NCI-H2029 treated with DMSO at 0.1 percent for 48 hours (cell line): ENCODE measurements at regions not wholly inside any gene's neighbourhood (a gene's known extent, or its start where the extent isn't known, plus 50 kb on each side); places are given as distances from the start of the nearest gene placed in this dataset.

Experiments used
- DNase-seq: peaks from one replicate; lab custom pipeline; 2025; lab: John Stamatoyannopoulos, UW

DNA sequence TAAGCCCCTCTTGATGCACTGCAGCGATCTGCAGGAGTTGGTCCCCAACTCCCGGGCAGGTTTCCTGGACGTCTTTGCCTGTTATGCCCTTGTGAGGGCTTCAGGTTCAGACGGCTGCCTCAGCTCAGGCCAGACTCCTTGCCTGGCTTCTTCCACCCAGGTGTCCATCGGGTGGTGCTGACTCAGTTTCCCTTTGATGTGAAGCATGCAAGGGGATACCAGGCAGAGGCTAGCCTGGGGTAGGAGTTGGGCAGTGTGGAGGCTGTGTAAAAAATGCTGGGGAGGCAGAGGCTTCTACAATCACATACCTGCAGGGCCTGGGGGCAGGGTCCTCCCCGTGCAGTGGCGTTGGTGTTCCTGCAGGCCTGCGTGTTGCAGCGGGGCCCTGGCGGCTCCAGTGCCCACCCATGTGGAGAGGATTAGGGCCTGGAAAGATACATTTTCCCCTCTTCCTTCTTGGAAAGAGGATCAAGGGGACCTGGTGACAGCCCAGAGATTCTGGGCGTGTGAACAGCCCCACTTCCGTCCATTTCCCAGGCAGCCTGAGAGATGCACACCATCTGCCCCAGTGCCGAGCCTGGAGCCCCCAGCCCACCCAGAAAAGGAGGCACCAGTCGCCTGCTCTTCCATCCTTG, 338.3 kb downstream of the DYSF start:
- DNase-seq = no peak

DNA sequence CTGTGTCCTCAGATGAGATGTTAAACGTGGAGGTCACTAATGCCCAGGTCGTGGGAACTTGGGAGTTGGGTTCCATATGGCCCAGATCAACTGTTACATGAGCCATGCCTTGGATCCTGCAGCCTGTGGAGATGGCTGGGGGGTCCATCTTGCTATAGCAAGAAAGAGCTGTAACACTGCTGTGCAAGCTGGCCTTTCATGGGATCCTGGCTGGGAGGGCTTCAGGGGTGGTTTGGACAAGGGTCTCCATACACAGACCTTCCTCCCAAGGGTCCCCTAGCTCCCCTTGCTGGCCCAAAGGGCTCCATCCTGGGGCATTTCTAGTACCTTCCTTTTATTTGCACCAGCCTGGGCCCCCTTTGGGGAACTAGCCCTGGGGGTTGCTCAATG, 337.7 kb downstream of the DYSF start:
- DNase-seq = no peak

DNA sequence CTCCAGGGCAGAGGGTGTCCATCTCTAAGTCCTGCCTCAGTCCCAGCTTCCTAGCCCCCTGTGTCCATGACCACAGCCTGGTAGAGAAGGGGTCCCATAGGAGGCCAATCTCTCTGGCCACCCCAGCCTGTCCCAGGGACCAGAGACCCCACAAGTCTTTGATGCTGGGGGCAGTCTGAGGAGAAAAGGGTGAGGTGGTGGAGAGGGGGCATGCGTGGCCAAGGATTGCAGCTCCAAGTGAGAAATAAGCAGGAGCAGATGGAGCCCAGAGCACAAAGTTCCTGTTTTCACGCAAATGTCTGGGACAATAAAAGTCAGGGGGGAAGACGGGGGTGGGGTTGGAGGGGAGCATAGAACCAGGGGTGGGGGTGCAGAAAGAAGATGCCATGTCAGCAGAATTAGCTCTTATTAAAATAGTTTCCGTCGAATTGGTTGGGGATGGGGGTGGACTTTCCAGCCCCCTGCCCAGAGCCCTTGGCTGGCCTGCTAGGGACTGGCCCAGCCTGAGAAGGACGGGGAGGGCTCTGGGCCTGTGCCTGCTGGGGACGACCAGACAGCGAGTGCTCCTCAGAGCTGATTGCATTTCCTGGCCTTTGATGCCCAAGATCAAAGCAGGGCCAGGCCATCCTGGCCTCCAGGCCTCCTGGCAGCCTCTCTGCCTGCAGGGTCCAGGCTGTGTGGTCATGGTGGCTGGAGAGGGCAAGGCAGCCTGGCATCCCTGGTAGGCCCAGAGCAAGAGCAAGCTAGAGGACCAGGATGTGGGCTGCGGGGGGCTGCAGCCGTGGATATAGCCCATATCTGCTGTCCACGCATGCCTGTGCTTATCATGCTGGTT, 337.1 kb downstream of the DYSF start:
- no peak for DNase-seq

DNA sequence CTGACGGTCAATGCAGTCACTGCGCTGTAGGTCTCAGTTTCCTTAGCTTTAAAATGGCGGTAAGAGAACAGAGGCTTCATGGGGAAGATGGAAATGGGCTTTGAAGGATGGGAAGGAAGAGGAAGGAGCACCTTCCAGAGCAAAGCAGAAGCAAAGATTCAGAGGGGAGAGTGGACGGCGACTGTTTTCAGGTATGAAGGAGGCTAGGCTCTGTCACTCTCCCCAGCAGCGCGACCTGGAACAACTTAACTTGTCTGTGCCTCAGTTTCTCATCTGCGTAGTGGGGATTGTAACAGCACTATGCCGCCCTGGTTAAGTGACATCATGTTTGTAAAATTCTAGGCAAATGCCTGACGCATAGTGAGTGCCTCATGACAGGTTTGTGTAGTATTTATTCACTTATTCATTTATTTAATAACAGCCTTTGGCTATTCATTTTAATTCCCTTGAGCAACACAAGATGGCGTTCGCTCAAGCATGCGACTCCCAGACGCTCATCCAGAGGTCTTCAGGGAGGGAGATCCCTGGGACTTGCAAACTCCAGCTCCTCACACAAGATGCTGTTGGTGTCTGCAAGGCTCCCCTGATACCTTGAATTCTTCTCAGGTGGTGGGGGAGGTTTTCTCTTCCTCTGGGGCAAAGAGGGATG, 336.3 kb downstream of the DYSF start:
- no peak for DNase-seq

DNA sequence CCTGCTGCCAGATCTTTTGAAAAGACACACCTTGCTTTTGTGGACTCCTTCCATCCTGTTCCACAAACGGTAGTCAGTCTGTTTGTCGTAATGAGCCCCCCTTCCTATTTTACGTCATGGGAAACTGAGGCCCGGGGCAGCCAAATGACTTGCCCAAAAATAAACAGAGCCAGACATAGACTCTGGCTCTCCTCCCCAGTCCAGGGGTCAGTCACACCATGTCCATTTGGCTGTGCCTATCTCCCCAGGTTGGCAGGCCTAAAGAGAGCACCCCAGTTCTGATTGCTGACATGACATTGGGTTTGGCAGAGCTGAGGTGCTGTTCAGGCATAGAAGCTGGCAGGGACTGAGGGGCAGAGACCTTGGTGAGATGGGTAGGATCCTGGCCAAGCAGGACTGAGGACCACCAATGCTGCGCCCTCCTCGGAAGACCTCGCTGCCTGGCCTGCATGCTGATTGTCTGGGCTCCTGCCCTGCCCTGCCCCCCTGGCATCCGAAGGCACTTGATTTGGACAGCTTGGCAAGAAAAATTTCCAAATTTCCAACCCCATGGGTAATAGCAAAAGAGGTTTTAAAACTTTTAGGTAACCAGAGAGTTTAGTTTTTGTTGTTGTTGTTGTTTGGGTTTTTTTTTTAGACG, 335.4 kb downstream of the DYSF start:
- DNase-seq = no peak

DNA sequence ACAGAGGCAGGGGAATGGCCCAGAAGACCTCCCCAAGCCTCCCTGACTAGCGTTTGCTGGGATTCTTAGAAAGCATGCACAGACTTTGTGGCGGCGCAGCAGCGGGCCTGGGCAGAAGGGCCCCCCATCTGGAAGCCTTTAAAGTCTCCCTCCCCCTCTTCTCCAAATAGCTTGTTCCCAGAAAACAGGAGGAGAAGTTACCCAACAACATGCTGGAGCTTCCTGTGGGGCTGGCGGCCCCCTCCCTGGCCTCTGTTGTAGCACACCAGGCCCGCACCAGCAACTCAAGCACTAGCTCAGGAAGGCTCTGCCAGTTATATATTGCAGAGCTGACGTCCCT, 334.8 kb downstream of the DYSF start:
- DNase-seq = no peak

DNA sequence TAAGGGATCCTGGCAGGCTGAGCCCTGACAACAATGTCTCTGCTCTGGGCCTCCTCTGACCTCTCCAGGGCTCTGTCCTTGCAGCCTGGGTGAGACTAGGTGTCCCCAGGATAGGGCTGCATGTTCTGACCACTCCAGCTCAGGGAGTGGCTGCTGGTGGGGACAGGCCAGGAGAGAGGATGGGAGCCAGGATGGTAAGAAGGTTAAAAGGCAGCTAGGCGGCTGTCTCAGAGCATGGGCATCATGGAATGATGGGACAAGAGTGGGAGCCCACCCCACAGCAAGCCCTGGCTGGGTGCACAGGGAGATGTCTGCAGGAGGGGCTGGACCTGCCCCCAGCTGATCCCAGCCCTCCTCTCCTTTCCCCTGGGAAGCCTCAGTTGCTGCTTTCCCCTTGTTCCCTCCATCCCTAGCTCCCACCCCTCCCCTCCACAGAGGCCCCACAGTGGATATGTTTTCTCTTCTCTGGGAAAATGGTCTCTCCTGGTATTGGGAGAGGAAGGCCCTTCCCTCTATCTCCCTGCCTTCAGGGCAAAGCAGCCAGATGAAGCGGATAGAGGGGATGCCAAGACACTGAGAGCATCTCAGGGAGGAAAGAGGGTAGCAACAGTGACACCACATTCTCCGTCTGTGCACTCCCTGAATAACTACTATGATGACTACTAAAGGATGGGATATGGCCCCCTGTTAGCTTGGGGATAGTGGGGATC, 334.3 kb downstream of the DYSF start:
- no peak for DNase-seq

DNA sequence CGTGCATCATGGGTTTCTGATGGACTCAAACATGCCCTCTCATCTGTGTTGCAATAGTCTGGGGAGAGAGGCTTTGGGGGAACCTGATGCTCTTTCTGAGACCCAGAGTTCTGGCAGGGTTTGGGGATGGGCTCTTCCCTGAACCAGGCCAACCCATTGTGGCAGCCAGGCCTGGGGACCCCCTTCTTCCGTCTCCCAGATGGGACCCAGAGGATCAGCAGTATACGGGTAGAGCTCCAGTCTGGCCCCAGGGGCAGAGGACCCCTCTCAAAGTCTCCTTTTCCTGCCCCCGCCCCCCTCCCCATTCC, 333.7 kb downstream of the DYSF start:
- DNase-seq = no peak

DNA sequence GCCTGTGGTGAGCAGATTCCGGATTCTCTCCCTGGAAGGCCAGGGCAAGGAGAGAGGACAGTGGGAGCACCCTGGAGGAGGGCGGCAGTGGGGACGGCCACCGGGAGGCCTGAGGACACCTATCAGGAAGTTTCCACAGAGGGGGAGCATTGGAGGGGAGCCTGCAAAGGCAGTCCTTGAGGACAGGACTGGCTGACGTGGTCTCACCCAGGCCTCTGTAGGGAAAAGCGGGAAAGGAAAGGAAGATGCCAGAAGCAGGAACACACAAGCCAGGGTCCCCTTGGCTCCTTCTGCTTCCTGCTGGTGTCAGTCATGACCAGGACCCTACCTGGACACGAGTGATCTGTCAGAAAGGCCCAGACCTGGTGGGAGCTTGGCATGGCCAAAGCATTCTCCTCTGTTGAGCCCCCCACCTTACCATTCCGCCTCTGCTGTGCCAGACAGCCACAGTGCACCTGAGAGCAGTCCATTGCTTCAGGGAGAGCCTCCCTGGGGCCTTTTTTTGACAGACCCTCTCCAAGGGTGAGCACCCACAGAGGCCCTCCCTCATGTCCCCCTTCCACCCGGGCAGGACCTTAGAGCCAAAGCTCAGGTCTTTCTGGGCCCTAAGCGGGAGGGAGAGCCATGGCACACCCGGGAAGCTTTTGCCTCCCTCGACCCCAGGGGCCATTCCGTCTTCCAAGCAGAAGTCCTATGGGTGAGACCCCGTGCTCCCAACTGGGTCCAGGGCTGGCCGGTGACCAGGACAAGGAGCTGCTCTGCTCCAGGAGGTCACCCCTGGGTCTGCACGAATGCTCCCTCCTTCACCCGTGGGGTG, 333.1 kb downstream of the DYSF start:
- no peak for DNase-seq

DNA sequence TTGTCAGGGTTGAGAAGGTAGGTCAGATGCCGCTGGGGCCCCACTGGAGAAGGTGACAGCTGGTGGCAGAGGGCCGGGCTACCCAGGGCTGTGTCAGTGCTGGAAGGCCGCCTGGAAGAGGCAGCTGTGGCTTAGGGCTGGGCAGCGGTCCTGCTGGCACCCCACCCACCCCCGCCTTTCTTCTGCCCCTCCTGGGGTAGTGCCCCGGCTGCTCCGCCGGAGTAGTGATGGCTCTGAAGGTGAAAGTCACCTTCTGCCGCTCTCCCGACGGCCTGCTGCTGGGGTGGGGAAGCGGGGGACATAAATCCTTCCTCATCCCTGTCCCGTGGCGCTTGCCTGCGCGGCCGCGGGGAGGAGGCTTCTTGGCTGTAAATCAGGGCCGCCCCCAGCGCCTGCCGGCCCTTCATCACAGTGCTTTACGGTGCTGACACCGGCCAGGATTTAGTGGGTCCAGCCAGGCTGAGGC, 332.2 kb downstream of the DYSF start:
- DNase-seq = no peak

DNA sequence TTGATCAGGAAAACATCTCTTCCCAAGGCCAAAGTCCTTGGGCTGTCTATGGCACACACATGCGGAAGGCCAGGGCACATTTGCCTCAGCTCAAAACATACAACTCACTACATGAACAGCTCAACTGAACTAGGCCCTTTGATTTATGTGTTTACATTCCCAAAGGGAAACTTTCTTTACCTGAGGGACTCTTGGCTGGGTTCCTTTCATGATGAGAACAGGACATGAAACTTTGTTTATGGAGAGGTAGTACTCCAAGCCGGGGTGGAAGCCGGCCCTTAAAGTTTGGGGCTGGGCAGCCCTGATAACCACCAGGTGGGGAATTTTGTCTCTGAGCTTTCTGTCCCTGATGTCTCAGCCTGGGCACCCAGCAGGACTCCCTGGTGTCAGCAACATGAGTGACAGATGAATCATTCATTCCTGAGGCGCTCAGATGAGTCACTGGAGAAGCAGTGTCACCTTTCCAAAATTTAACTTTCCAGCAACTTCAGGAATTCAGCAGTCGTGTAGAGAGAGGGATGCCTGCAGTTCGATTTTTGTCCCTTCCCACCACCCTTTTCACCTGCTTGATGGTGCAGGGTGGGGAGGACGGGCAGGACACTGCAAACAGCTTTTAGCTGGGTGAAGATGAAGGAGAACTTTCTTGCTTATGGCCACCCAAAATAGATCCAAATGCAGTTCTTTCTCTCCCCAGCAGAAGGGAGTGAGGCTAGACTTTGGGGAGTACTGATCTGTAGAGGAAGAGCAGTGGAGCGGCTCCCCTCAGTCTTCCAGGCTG, 331.6 kb downstream of the DYSF start:
- DNase-seq = no peak

DNA sequence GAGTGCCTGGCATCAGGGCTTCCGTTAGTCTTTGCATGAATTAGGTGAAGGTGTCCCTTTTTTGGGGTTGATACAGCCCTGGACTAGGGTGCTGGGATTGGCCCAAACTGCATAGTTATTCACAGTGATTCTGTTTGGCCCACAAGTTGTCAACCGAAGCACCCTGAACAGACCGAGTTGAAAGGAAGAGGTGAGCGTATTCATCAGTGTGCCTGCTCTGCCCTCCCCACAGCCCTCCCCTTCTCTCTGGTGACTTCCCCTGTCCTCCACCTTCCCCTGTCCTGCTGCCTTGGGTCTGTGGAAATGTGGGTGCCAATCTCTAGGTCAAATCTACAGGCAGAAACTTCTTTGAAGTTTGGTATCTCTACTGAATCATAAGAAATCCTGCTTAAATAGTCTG, 330.5 kb downstream of the DYSF start:
- no peak for DNase-seq

DNA sequence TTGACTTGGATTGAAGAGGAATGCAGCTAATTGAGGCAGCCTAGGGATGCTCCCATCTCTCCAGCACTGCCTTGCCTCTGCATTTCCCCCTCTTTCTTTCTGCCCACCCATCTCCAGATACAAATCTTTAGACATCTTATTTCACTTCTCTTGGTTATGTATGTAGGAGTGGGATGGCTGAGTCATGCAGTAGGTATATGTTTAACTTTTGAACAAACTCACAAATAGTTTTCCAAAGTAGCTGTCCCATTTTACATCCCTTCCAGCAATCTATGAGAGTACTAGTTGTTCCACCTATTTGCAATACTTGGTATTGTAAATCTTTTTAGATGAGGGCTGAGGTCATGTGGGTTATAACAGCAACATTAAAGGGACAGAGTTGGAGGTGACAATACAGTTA, 329.9 kb downstream of the DYSF start:
- DNase-seq = no peak

DNA sequence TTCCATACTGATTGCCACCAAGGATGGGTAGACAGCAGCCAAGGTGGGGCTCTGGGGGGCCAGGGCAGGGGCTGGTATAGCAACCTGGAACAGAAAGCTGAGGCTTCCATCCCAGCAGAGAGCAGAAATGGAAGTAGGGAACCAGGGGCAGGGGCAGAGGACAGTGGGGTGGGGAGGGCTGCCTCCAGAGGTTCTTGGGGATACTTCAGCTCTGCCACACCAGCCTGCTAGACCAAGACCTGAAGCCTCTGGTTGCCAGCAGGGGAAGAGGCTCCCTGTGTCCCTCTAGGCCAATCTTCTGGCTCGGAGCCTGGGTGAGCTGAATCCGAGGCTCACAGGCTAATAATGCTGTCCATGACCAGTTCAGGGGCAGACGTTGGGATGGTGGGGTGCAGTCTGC, 329.0 kb downstream of the DYSF start:
- DNase-seq = no peak

DNA sequence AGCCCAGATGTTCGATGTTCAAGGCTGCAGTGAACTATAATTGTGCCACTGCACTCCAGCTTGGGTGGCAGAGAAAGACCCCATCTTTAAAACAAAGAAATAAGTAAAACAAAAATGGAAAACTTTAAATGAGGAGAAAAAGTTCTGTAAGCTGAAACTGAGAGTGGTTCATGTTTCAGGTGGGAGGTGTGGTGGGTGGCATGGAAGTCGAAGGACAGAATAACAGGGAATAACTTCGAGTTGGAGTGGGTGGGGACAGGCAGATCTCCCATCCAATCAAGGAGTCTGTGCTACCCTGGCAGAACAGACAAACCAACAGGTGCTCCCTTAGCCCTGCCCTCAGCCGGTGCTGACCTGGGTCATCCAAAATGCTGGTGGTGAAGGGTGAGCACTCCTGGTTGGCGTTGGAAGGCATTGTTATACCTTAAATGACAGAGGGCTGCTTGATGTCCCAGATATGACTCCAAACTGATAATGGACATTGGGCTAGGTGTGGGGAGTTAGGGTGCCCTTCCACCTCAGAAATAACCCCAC, 328.4 kb downstream of the DYSF start:
- DNase-seq = no peak

DNA sequence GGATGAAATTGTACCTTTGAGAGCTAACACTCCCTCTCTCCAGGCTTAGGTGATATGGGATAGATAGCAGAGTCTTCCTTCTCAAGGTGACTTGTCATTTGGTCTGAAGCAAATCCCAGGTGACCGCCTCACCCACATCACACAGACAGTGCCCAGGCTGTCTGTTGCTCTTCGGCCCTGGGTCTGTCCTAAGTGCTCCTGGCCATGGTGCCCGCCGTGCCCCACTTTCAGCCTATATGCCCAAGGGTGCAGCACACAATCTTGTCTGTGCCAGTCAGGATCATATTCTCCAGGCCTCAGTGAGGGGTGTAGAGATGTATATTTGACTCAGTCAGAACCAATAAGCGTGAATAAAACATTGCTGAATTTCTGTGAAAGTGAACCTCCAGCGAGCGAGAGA, 326.8 kb downstream of the DYSF start:
- no peak for DNase-seq

DNA sequence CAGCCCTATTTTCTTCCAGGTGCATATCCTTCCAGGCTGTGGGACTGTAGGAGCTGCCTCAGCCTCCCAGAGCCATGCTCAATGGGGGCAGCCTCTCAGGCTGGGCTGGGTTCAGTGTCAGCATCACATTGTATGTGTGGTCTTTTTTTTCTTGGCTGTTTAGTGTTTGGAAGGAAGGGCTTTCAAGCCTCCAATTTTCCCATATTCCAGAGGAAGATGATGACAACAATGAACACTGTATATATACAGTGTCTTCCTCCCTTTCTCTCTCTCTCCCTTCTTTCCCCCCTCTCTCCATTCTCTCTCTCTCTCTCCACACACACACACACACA, 326.4 kb downstream of the DYSF start:
- DNase-seq = no peak

DNA sequence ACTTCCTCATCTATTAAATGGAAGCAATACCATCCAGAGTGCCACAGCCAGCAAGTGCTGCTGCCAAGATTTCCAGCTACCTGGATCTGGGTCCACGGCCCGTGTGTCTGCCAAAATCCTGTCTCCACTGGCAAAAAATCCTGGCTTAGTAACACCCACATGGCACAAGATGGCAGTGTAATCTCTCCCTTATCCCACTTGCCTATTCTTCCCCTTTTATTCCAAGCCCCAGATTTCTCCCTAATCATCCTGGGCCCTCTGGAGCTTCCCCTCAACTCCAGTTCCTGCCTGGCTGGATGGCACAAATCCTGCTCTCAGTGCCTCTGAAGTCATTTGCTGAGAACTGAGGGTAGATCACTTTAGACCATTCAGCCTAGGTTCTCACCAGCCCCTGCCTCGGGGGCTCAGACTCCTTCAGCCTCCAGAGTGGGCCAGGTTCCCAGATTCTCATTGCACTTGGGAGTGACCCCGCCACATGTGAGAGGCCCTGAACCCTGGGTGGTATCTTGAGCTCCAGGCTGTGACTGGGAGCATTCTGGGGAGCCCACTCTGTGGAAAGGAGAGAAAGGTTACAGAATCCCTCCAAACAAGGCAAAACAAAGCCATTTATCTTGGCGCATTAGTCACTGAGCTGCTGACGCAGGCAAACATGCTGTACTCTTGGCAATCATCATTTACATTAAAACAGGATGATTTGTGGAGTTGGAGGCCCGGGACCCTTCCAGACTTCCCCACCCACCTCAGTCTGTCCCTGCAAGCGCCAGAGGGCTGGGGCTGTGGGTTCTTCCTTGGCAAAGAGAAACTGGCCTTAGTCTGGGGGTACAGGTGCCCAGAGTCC, 325.8 kb downstream of the DYSF start:
- no peak for DNase-seq

DNA sequence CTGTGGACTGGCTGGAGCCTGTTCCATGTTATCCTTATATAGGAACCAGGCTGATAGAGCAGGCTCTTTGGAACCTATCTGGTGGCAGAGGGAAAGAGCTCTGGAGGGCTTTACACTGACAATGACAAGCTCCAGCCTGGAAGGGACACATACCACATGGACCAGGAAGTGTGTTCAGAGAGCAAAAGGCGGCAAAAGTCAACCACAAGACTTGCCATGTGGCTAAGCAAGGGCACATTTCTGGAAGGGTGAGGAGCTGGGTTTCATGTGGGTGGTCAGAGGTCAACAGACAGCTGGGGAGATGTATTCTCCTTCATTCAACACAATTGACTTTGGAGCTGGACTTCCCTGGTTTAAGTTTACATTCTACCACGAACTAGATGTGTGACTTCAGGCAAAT, 325.2 kb downstream of the DYSF start:
- DNase-seq = no peak

DNA sequence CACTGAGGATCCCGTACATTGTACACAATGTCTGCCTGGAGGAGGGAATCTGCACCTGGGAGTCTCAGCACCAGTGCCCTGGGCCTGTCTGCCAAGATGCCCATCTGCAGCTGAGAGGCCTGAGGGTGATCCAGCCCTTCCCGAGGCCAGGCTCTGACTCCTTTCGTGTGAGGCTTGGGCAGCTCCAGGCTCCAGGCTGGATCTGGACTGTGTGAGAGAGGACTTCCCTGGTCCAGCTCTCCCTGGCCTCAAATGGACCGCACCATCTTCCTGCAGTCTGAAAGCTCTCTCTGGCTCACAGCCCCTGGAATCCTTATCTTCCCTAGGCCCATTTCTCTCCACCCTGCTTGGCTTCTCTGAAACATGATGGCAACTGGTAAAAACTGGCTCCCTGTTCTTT, 324.6 kb downstream of the DYSF start:
- DNase-seq = no peak
